Right hindlimb (tissue), 1 donor: ENCODE measurements at regions not wholly inside any gene's neighbourhood (a gene's known extent, or its start where the extent isn't known, plus 50 kb on each side); places are given as distances from the start of the nearest gene placed in this dataset.

Experiments used
- DNase-seq: peaks from one replicate; pipeline ENCODE4 v3.0.0-alpha.2; 2018

- no peak for DNase-seq
These were observed 557.9 kb upstream of the ID4 start for GRCh38 chr6:19279273-19279684.

GRCh38 chr6:19287928-19288327 lies 549.2 kb upstream of the ID4 start:
- no peak for DNase-seq

- DNase-seq, result no peak
These were observed 547.7 kb upstream of the ID4 start for GRCh38 chr6:19289457-19289856.

GRCh38 chr6:19297880-19298279 lies 539.3 kb upstream of the ID4 start:
- peak; percentile 24 for DNase-seq

- no peak for DNase-seq
These were observed 538.7 kb upstream of the ID4 start for GRCh38 chr6:19298421-19298820.

- no peak for DNase-seq
These were observed 538.0 kb upstream of the ID4 start for GRCh38 chr6:19299129-19299528.

GRCh38 chr6:19301980-19302379 lies 535.2 kb upstream of the ID4 start:
- DNase-seq, result no peak

- DNase-seq, result peak; percentile 32
These were observed 533.8 kb upstream of the ID4 start for GRCh38 chr6:19303383-19303782.

- DNase-seq, result no peak
These were observed 527.5 kb upstream of the ID4 start for GRCh38 chr6:19309661-19310060.

- DNase-seq, result no peak
These were observed 525.4 kb upstream of the ID4 start for GRCh38 chr6:19311786-19312185.

- DNase-seq, result no peak
These were observed 524.8 kb upstream of the ID4 start for GRCh38 chr6:19312241-19312978.

- no peak for DNase-seq
These were observed 519.7 kb upstream of the ID4 start for GRCh38 chr6:19317431-19317986.

- DNase-seq, result no peak
These were observed 518.2 kb upstream of the ID4 start for GRCh38 chr6:19319005-19319404.

- DNase-seq, result no peak
These were observed 517.0 kb upstream of the ID4 start for GRCh38 chr6:19320111-19320581.

GRCh38 chr6:19322691-19323485 lies 514.3 kb upstream of the ID4 start:
- no peak for DNase-seq

GRCh38 chr6:19324376-19324775 lies 512.8 kb upstream of the ID4 start:
- no peak for DNase-seq

GRCh38 chr6:19325335-19325789 lies 511.8 kb upstream of the ID4 start:
- peak; percentile 32 for DNase-seq

- DNase-seq, result no peak
These were observed 509.9 kb upstream of the ID4 start for GRCh38 chr6:19327241-19327640.

GRCh38 chr6:19327661-19328060 lies 509.5 kb upstream of the ID4 start:
- DNase-seq, result no peak

- DNase-seq, result no peak
These were observed 508.1 kb upstream of the ID4 start for GRCh38 chr6:19329078-19329477.

- no peak for DNase-seq
These were observed 506.1 kb upstream of the ID4 start for GRCh38 chr6:19331089-19331488.

- no peak for DNase-seq
These were observed 504.2 kb upstream of the ID4 start for GRCh38 chr6:19332806-19333460.

GRCh38 chr6:19333936-19334335 lies 503.2 kb upstream of the ID4 start:
- DNase-seq, result no peak
